ENCODE measurements at regions not wholly inside any gene's neighbourhood (a gene's known extent, or its start where the extent isn't known, plus 50 kb on each side); places are given as distances from the start of the nearest gene placed in this dataset.
A peak's percentile ranks its signal among the peaks of the same experiment; 100 is the strongest.

DNA sequence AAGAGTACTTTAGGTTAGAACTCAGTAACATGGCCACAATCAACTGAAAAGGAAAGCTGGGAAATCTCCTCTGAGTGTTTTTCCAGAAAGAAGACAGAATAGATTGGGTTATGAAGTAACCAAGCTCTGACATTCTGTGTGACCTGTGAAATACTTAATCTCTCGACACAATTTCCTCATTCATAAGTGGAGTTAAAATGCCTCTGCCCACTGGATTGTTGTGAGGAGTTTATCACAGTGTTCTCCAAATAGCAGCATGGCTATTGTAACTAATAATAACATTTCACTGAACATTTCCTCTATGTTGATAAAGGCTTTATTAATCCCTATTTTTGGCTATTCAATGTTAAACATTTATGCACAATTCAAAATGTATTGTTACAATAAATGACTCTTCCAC, 311.0 kb downstream of the GABRB2 start:
- no peak for FAIRE-seq

- no peak for FAIRE-seq
Observed at GRCh38 chr5:161233553-161233952, 313.0 kb downstream of the GABRB2 start.

- FAIRE-seq = no peak
Observed at GRCh38 chr5:161230221-161230620, 316.3 kb downstream of the GABRB2 start.

GRCh38 chr5:161219816-161220215, 326.7 kb downstream of the GABRB2 start:
- no peak for FAIRE-seq

- no peak for FAIRE-seq
Observed at GRCh38 chr5:161216877-161217276, 329.6 kb downstream of the GABRB2 start.

- FAIRE-seq = no peak
Observed at GRCh38 chr5:161212123-161212712, 334.3 kb downstream of the GABRB2 start.

GRCh38 chr5:161201558-161201957, 345.0 kb downstream of the GABRB2 start:
- no peak for FAIRE-seq

DNA sequence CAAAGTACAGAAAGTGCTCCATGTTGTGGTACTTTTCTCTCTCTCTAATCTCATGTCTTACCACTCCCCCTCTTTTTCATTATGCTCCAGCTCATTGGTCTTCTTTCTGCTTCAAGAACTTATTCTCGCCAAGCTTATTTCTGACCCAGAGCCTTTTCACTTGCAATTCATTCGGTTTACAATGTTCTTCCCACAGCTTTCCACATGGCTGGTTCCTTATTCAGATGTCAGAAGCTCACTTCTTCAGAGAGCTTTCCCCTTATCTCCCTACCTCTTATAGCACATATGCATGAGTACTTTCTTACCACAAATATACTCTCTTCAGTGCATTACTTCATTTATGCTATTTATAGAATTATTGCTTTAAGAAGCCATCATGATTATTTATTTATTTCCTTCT, 338.8 kb upstream of the ATP10B start:
- FAIRE-seq = no peak

GRCh38 chr5:161190086-161190485, 338.1 kb upstream of the ATP10B start:
- FAIRE-seq = no peak

- no peak for FAIRE-seq
Observed at GRCh38 chr5:161189452-161189851, 337.4 kb upstream of the ATP10B start.

GRCh38 chr5:161183559-161183958, 331.5 kb upstream of the ATP10B start:
- FAIRE-seq = peak; percentile 89

DNA sequence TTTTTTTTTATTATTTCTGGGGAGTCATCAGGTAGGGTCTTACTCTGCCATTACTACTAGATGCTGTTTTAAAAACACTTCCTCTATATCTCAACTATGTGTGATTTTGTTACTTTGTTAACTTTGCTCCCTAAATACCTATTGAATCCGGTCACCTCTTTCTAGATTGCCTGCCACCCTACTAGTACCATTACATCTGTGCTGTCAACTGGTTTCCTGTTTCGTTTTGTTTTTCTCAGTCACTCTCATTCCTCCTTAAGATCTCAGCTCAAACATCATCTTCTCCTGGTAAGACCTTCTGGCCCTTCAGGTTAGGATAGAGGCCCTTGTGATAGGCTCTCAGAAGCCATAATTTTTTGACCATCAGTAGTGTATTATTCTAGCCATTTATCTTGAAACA, 324.2 kb upstream of the ATP10B start:
- FAIRE-seq = no peak

DNA sequence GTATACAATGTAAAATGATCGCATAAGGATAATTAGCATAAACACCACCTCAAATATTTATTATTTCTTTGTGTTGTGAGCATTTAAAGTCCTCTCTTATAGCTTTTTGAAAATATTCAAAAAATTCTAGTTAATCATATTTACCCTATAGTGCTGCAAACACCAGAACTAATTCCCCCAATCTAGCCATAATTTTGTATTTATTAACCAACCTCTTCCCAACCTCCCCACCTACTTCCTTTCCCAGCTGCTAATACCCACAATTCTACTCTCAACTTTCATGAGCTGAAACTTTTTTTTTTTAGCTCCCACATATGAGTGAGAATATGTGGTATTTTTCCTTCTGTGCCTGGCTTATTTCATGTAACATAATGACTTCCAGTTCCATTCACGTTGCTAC, 317.8 kb upstream of the ATP10B start:
- no peak for FAIRE-seq

GRCh38 chr5:161167016-161167767, 315.2 kb upstream of the ATP10B start:
- FAIRE-seq = no peak

- no peak for FAIRE-seq
Observed at GRCh38 chr5:161165998-161166660, 314.1 kb upstream of the ATP10B start.

DNA sequence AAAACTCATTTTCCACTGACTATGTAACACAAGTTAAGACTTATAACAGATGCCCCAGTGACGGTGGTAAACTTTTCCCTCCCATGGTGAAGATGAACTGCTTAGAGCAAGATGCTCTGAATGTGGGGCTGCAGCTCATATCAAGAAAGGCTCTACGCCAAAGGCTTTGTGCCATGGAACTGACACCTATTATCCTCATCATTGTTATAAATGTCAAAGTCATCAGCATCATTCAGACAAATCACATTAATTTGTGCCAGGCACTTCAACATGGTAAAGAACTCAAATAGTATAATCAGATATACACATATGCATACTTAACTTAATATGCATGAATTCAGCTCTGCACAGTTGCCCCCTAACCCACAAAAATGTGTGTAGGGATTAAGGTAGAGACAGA, 305.9 kb upstream of the ATP10B start:
- no peak for FAIRE-seq

DNA sequence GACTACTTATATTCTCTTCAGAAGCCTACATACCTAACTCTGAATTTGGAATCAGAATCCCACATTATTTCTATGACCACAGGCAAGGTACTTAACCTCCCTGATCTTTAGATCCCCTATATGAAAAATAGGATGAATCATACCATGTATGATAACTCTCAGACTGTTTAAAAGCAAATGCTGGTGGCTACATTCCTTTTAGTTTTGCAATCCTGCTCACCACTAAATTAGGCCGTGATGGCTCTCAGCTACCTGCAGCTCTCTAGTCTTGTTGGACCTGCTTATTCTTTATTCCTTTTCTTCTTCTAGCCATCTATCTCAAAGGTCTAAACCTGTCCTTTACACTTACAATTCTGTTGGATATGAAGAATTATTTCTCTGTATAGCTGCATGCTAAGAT, 303.4 kb upstream of the ATP10B start:
- FAIRE-seq = no peak

DNA sequence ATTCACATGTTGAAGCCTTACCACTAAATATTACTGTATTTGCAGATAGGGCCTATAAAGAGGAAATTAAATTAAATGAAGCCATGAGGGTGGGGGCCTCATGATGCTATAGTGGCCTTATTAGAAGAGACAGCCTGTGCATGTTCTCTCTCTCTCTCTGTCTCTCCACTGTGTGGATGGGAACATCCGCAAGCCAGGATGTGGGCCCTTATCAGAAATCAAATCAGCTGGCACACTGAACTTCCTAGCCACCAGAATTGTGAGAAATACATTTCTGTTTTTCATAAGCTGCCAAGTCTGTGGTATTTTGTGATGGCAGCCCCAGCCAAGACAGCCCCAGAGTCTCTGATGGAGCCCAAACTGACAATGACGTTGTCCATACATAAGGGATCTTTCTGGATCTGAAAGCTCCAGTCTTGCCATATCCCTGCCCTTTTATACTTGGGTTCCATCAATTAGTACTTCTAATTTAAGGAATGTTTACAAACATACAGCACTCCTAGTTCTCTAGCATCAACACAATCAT, 300.5 kb upstream of the ATP10B start:
- no peak for FAIRE-seq

GRCh38 chr5:161150441-161150988, 298.5 kb upstream of the ATP10B start:
- no peak for FAIRE-seq

- FAIRE-seq = no peak
Observed at GRCh38 chr5:161149078-161149477, 297.1 kb upstream of the ATP10B start.

DNA sequence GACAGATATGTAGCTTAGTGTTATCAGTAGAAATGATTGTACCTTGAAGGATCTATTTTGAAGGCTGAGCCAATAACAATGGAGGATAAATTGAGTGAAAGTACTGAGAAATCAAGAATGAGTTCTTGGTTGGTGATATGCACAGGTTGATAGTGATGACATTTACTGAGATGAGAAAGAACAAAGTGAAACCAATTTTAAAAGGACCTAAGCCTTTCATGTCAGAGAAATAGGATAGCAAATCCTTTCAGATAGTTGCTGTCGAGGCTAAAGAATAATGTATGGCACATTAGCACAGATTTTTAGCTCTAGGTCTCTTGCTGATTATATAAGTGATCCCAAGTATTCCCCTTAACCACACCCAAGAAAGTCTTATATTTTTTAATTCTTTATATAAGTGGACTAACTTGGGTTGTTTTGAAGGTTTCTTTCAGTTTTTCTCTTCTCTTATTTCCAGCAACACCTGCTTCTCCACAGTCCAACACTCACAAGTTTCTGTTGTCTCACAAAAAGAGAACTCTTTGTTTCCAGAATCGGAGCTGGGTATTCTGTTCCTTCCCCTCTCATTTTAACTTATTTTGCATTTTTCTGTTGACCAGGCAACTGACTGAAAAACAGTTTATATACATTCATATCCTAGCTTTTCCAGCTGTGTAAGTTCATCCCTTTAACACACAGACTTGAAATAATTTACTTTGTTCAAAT, 286.9 kb upstream of the ATP10B start:
- no peak for FAIRE-seq

DNA sequence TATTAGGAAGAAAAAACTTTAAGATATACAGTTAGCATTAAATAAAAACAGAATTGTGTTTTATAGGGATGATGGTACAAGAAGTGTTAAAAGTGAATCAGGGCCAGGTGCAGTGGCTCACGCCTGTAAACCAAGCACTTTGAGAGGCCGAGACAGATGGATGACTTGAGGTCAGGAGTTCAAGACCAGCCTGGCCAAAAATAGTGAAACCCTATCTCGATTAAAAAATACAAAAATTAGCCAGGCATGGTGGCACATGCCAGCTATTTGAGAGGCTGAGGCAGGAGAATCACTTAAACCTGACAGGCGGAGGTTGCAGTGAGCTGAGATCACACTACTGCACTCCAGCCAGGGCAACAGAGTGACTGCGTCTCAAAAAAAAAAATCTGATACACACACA, 282.9 kb upstream of the ATP10B start:
- no peak for FAIRE-seq

DNA sequence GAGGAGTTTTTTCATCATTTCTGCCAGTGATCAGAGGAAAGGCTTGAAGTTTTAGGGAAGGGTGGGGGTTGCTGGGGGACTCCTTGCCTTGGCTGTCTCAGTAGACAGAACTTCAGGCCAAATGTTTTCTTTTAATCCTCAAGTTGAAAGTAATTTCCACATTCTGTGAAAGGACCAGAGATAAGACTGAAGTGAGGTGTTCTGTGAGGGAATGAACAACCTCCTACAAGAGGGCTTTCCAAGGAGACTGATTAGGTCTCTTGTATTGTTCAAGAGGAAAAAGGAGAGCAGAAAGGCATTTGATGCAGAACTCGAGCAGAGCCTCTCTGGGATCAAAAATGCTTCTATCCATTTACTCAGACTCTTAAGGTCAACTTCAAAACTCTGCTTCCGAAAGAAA, 282.1 kb upstream of the ATP10B start:
- no peak for FAIRE-seq

All from endometrium (tissue), 2 donors.